SK-N-SH (cell line): ENCODE measurements at regions not wholly inside any gene's neighbourhood (a gene's known extent, or its start where the extent isn't known, plus 50 kb on each side); places are given as distances from the start of the nearest gene placed in this dataset.

ENCODE experiments used
- CTCF ChIA-PET: fragments of 300-600, 350-600 bp; formaldehyde crosslinking; extraction: SDS; loops from one replicate; lab custom pipeline; 2021; lab: Yijun Ruan, JAX
- POLR2A ChIA-PET: fragments of 350-600 bp; sonication (Branson Sonifier 250); formaldehyde crosslinking; extraction: SDS; loops from one replicate; lab custom pipeline; 2020; ENCODE audit warnings: antibody characterized with exemption, inconsistent platforms; lab: Yijun Ruan, JAX
- DNase-seq: peaks from one replicate; pipeline ENCODE4 v3.0.0; 2012
- H2AFZ ChIP-seq: fragments of 200-600 bp; sonication (generic); 2 replicates; pipeline ENCODE4 v1.8.1; 2016; ENCODE audit warnings: antibody characterized with exemption, mild to moderate bottlenecking, low read depth
- H3F3A ChIP-seq: fragments of 200-600 bp; sonication (generic); replicated peaks from 2 replicates; pipeline ENCODE3; 2016; ENCODE audit warnings: antibody characterized with exemption, mild to moderate bottlenecking; ENCODE audit not compliant: insufficient read depth
- H3K27ac ChIP-seq, 2 experiments: fragments of 200-500 bp in 1 of 2; fragments of 200-600 bp in 1 of 2; sonication (Bioruptor generic) in 1 of 2; sonication (generic), shearing (Covaris generic) in 1 of 2; 2 replicates each; pipeline versions ENCODE4 v1.5.1 to v1.6.1; 2014 to 2016; ENCODE audit warnings: low read depth in 2 of 2, inconsistent platforms in 1 of 2, low read length in 1 of 2, mild to moderate bottlenecking in 1 of 2, mixed read lengths in 1 of 2
- H3K27me3 ChIP-seq: fragments of 200-600 bp; sonication (generic), shearing (Covaris generic); 2 replicates; pipeline ENCODE4 v1.6.1; 2016; ENCODE audit warnings: mixed run types; ENCODE audit not compliant: insufficient read depth
- H3K36me3 ChIP-seq, 2 experiments: fragments of 200-500 bp in 1 of 2; fragments of 200-600 bp in 1 of 2; sonication (Bioruptor generic) in 1 of 2; sonication (generic) in 1 of 2; replicated peaks in 1 of 2; 2 replicates each; pipeline versions ENCODE3 to v1.5.1; 2014 to 2016; ENCODE audit warnings: low read length in 1 of 2, mild to moderate bottlenecking in 1 of 2; ENCODE audit not compliant: insufficient read depth in 2 of 2, control insufficient read depth in 1 of 2
- H3K4me1 ChIP-seq, 2 experiments: fragments of 200-500 bp in 1 of 2; fragments of 200-600 bp in 1 of 2; sonication (Bioruptor generic) in 1 of 2; sonication (generic), shearing (Covaris generic) in 1 of 2; 2 replicates each; pipeline versions ENCODE4 v1.5.1 to v1.6.1; 2014 to 2016; ENCODE audit warnings: low read depth in 1 of 2, low read length in 1 of 2, mixed run types in 1 of 2; ENCODE audit not compliant: insufficient read depth in 2 of 2, control insufficient read depth in 1 of 2
- H3K4me2 ChIP-seq: fragments of 200-600 bp; sonication (generic), shearing (Covaris generic); 2 replicates; pipeline ENCODE4 v1.6.1; 2017; ENCODE audit warnings: mixed run types
- H3K4me3 ChIP-seq, 2 experiments: fragments of 200-500 bp in 1 of 2; fragments of 200-600 bp in 1 of 2; sonication (Bioruptor generic) in 1 of 2; sonication (generic), shearing (Covaris generic) in 1 of 2; 2 replicates each; pipeline versions ENCODE4 v1.5.1 to v1.8.1; 2014 to 2016; ENCODE audit warnings: low read depth in 2 of 2, inconsistent platforms in 1 of 2, low read length in 1 of 2, mild to moderate bottlenecking in 1 of 2, mixed read lengths in 1 of 2, moderate library complexity in 1 of 2
- H3K79me2 ChIP-seq: fragments of 200-600 bp; sonication (generic); 2 replicates; pipeline ENCODE4 v1.8.1; 2017; ENCODE audit warnings: mild to moderate bottlenecking; ENCODE audit not compliant: insufficient read depth
- H3K9ac ChIP-seq: fragments of 200-600 bp; sonication (generic); 2 replicates; pipeline ENCODE4 v1.6.1; 2017; ENCODE audit warnings: mixed run types
- H3K9me2 ChIP-seq: fragments of 200-600 bp; sonication (generic); 2 replicates; pipeline ENCODE4 v1.6.1; 2017; ENCODE audit warnings: mixed run types
- H3K9me3 ChIP-seq: fragments of 200-600 bp; sonication (generic); 2 replicates; pipeline ENCODE4 v1.6.1; 2017; ENCODE audit warnings: mixed run types, mild to moderate bottlenecking, moderate library complexity
- H4K20me1 ChIP-seq: fragments of 200-600 bp; sonication (generic); 2 replicates; pipeline ENCODE4 v1.6.1; 2017; ENCODE audit warnings: mild to moderate bottlenecking, mixed run types; ENCODE audit not compliant: insufficient read depth
- CHD2 ChIP-seq: fragments of 150-350 bp; IDR thresholded peaks from 2 replicates; pipeline ENCODE4 v1.6.1; 2018; ENCODE audit warnings: low read length; ENCODE audit not compliant: partially characterized antibody
- EP300 ChIP-seq, 2 experiments: IDR thresholded peaks; 2 replicates each; pipeline versions ENCODE4 v1.4.0 to v1.6.1; 2012; ENCODE audit warnings: borderline replicate concordance in 1 of 2, low read depth in 1 of 2, low read length in 1 of 2
- EZH2phosphoT487 ChIP-seq: fragments of 200-600 bp; sonication (generic); IDR thresholded peaks from 2 replicates; pipeline ENCODE4 v1.6.1; 2017; ENCODE audit warnings: low read depth, mixed run types, mild to moderate bottlenecking, antibody characterized with exemption, moderate library complexity, borderline replicate concordance
- FOXJ3 ChIP-seq: sonication (generic); formaldehyde crosslinking; IDR thresholded peaks from 2 replicates; pipeline ENCODE4 v1.5.1; 2020; ENCODE audit warnings: mild to moderate bottlenecking, missing genetic modification reagents
- GABPA ChIP-seq: IDR thresholded peaks from 2 replicates; pipeline ENCODE4 v1.4.0; 2012; ENCODE audit warnings: low read depth, mild to moderate bottlenecking
- NRF1 ChIP-seq: IDR thresholded peaks from 2 replicates; pipeline ENCODE4 v1.6.1; 2012; ENCODE audit warnings: low read depth, mild to moderate bottlenecking, low read length
- POLR2AphosphoS5 ChIP-seq: IDR thresholded peaks from 2 replicates; pipeline ENCODE4 v1.6.1; 2012; ENCODE audit warnings: low read depth, low read length
- RFX5 ChIP-seq: IDR thresholded peaks from 2 replicates; pipeline ENCODE4 v1.6.1; 2012; ENCODE audit warnings: mild to moderate bottlenecking, improper control_type of control experiment, low read length
- RXRA ChIP-seq: IDR thresholded peaks from 2 replicates; pipeline ENCODE4 v1.4.0; 2012; ENCODE audit warnings: low read depth, mild to moderate bottlenecking, borderline replicate concordance
- SMC3 ChIP-seq: IDR thresholded peaks from 2 replicates; pipeline ENCODE4 v1.6.1; 2012; ENCODE audit warnings: low read depth, low read length, improper control_type of control experiment
- TCF12 ChIP-seq: IDR thresholded peaks from 2 replicates; pipeline ENCODE4 v1.4.0; 2012
- TEAD4 ChIP-seq: IDR thresholded peaks from 2 replicates; pipeline ENCODE4 v1.4.0; 2012; ENCODE audit warnings: mild to moderate bottlenecking, borderline replicate concordance; ENCODE audit not compliant: insufficient read depth
- WGBS: methylation state at CpG from one replicate; pipeline ENCODE4 v1.1.6; 2017; ENCODE audit warnings: low lambda C conversion rate; 5-methylcytosine and 5-hydroxymethylcytosine counted together
- TF ChIP-seq, protein P1 (sequence below): fragments of 150-350 bp; IDR thresholded peaks from 2 replicates; pipeline ENCODE4 v1.6.1; 2017; ENCODE audit warnings: antibody characterized with exemption, low read length, low read depth, borderline replicate concordance
- TF ChIP-seq, protein P2 (sequence below): IDR thresholded peaks from 2 replicates; pipeline ENCODE4 v1.4.0; 2012; ENCODE audit warnings: low read depth
- TF ChIP-seq, protein P3 (sequence below): fragments of 150-350 bp; IDR thresholded peaks from 2 replicates; pipeline ENCODE4 v1.6.1; 2016; ENCODE audit warnings: mild to moderate bottlenecking, low read depth, low read length
- TF ChIP-seq, protein P4 (sequence below): IDR thresholded peaks from 2 replicates; pipeline ENCODE4 v1.4.0; 2012; ENCODE audit warnings: low read depth, borderline replicate concordance
- TF ChIP-seq, protein P5 (sequence below): IDR thresholded peaks from 2 replicates; pipeline ENCODE4 v1.6.1; 2012; ENCODE audit warnings: mild to moderate bottlenecking, low read depth, low read length, moderate library complexity

DNA sequence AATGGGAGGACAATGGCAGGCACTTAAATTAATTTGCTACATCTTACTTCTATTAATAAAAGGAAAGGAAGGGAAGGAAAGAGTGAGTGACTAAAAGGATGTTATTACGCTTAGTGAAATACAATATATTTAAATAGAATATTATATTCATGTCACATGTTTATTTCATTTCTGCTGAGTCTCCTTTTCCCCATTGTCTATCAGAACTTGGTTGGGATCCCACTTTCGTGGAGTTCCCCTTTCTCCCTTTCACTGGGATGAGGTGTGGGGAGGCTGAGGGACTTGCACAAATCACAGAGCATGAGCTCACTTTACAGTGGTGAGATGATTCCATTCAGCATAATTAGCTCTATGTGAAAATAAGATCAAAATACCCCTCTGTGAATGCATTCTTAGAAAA is 730.6 kb downstream of the TSN start (continued):
- no peak for TF ChIP-seq EZH2phosphoT487

DNA sequence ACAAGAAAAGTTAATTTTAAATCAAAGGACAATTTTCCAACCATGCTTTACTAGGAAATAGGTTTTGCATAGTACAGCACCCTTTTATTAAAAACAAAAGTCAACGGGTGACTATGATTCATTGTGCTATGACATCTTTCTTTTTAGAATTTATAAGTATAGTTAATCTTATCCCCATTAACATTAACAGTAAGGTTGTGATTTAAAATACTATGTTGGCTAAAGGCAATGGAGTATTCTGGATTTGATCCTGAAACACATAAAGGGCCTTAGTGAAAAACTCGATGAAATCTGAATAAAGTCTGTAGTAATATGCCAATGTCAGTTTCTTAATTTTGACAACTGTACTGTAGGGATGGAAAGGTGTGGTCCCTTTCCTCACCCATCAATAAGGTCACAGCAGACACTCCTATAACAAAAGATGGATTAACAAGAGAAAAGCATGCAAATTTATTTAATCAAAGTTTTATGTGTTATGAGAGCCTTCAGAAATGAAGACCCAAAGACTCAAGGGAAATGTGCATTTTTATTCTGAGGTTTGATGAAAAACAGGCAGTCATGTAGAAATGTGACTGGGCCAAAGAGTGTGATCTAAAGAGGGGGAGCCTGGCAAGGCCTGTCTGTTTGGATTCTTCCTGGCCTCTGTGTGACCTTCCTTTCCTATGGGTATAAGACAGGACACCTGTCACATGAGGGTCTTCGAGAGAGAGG is 731.4 kb downstream of the TSN start:
- Histone ChIP-seq H3K4me3 (no peak overlapping the region), H3K9me2 (no peaks in the 10 kb centered on the region), H3K4me1 (peaks cover 0 to 5% of the 10 kb centered on the region in 2 experiments; a peak in 1 of 4 replicates), H3K36me3 (no peaks in the 10 kb centered on the region), H2AFZ (no peak overlapping the region), H3K27me3 (no peaks in the 10 kb centered on the region), H3K4me2 (no peak overlapping the region), H3F3A (no peaks in the 10 kb centered on the region), H3K27ac (no peak overlapping the region), H3K79me2 (no peaks in the 10 kb centered on the region), H4K20me1 (no peaks in the 10 kb centered on the region), H3K9ac (no peak overlapping the region), H3K9me3 (no peaks in the 10 kb centered on the region)
- DNase-seq: no peak
- ChIA-PET CTCF (no interaction called here), POLR2A (no interaction called here)
- 15% methylated on average over 3 of the region's 3 CpGs for WGBS
- TF ChIP-seq RFX5: no peak
- TF ChIP-seq TCF12: no peak
- no peak for TF ChIP-seq EZH2phosphoT487
- TF ChIP-seq SMC3: no peak
- TF ChIP-seq, protein P1, sequence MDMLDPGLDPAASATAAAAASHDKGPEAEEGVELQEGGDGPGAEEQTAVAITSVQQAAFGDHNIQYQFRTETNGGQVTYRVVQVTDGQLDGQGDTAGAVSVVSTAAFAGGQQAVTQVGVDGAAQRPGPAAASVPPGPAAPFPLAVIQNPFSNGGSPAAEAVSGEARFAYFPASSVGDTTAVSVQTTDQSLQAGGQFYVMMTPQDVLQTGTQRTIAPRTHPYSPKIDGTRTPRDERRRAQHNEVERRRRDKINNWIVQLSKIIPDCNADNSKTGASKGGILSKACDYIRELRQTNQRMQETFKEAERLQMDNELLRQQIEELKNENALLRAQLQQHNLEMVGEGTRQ: no peak
- TF ChIP-seq TEAD4: no peak
- TF ChIP-seq GABPA: no peak
- no peak for TF ChIP-seq NRF1
- no peak for TF ChIP-seq POLR2AphosphoS5
- TF ChIP-seq, protein P2, sequence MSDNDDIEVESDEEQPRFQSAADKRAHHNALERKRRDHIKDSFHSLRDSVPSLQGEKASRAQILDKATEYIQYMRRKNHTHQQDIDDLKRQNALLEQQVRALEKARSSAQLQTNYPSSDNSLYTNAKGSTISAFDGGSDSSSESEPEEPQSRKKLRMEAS: no peak
- TF ChIP-seq EP300 (IDR thresholded peaks at IDR 0.05; ENCODE audit: borderline replicate concordance in 1 of 2, low read depth in 1 of 2, low read length in 1 of 2): no peak
- TF ChIP-seq, protein P3, sequence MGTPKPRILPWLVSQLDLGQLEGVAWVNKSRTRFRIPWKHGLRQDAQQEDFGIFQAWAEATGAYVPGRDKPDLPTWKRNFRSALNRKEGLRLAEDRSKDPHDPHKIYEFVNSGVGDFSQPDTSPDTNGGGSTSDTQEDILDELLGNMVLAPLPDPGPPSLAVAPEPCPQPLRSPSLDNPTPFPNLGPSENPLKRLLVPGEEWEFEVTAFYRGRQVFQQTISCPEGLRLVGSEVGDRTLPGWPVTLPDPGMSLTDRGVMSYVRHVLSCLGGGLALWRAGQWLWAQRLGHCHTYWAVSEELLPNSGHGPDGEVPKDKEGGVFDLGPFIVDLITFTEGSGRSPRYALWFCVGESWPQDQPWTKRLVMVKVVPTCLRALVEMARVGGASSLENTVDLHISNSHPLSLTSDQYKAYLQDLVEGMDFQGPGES: no peak
- TF ChIP-seq, all 33 proteins: peak for 0

DNA sequence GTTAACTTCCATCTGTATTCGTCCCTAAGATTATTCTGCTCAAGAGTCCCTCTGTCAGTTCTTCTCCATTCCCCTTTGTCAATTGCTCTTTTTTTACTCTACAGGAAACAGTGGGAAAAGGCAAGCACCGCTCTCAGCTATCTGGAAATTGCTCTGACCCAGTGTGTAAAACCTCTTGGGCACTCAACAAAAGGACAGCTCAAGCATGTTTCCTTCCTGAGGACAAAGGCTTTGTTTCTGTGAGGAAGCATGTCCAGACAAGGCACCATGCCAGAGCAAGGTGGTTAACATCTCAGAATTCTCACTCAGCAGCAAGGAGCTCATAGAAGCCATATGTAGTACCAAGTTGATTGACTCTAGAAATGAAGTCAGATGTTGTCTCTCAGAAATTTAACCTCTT is 735.6 kb downstream of the TSN start:
- ChIA-PET CTCF (no interaction called here), POLR2A (no interaction called here)
- Histone ChIP-seq H3K4me3 (no peak overlapping the region), H3K9me3 (no peaks in the 10 kb centered on the region), H3K27me3 (no peaks in the 10 kb centered on the region), H3K4me2 (no peak overlapping the region), H3K9ac (no peak overlapping the region), H3K79me2 (no peaks in the 10 kb centered on the region), H3F3A (no peaks in the 10 kb centered on the region), H2AFZ (no peak overlapping the region), H3K9me2 (no peaks in the 10 kb centered on the region), H4K20me1 (no peaks in the 10 kb centered on the region), H3K4me1 (no peaks in the 10 kb centered on the region; a peak in 1 of 4 replicates), H3K27ac (no peak overlapping the region), H3K36me3 (no peaks in the 10 kb centered on the region)
- WGBS: 17% methylated on average over 2 of the region's 2 CpGs
- DNase-seq: no peak
- TF ChIP-seq CHD2: no peak
- TF ChIP-seq, protein P4, sequence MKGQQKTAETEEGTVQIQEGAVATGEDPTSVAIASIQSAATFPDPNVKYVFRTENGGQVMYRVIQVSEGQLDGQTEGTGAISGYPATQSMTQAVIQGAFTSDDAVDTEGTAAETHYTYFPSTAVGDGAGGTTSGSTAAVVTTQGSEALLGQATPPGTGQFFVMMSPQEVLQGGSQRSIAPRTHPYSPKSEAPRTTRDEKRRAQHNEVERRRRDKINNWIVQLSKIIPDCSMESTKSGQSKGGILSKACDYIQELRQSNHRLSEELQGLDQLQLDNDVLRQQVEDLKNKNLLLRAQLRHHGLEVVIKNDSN: no peak
- TF ChIP-seq, protein P5, sequence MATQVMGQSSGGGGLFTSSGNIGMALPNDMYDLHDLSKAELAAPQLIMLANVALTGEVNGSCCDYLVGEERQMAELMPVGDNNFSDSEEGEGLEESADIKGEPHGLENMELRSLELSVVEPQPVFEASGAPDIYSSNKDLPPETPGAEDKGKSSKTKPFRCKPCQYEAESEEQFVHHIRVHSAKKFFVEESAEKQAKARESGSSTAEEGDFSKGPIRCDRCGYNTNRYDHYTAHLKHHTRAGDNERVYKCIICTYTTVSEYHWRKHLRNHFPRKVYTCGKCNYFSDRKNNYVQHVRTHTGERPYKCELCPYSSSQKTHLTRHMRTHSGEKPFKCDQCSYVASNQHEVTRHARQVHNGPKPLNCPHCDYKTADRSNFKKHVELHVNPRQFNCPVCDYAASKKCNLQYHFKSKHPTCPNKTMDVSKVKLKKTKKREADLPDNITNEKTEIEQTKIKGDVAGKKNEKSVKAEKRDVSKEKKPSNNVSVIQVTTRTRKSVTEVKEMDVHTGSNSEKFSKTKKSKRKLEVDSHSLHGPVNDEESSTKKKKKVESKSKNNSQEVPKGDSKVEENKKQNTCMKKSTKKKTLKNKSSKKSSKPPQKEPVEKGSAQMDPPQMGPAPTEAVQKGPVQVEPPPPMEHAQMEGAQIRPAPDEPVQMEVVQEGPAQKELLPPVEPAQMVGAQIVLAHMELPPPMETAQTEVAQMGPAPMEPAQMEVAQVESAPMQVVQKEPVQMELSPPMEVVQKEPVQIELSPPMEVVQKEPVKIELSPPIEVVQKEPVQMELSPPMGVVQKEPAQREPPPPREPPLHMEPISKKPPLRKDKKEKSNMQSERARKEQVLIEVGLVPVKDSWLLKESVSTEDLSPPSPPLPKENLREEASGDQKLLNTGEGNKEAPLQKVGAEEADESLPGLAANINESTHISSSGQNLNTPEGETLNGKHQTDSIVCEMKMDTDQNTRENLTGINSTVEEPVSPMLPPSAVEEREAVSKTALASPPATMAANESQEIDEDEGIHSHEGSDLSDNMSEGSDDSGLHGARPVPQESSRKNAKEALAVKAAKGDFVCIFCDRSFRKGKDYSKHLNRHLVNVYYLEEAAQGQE: no peak
- TF ChIP-seq RXRA: no peak
- no peak for TF ChIP-seq FOXJ3 (CRISPR knock-in tag)
